Adrenal gland (tissue), 9 donors: ENCODE measurements at regions not wholly inside any gene's neighbourhood (a gene's known extent, or its start where the extent isn't known, plus 50 kb on each side); places are given as distances from the start of the nearest gene placed in this dataset.
"Not testable (repeated sequence)": the region's sequence is repeated elsewhere in the genome, so short reads cannot be mapped to it uniquely, and the experiment has no call there.

ENCODE experiments used
- DNase-seq, 7 donors: peaks; one replicate each; pipeline ENCODE4 v3.0.0-alpha.2; 2019 to 2020
- H3K27ac ChIP-seq, 5 donors: fragments of 200-600 bp; sonication (generic) in 4 of 5; 1 replicate in 3 of 5; 2 replicates in 2 of 5; pipeline versions ENCODE4 v1.5.1 to v1.8.0; 2016 to 2020; ENCODE audit warnings: mild to moderate bottlenecking in 1 of 5
- H3K27me3 ChIP-seq: fragments of 200-600 bp; 2 replicates; pipeline ENCODE4 v1.8.0; 2021
- H3K36me3 ChIP-seq, 2 donors: fragments of 200-600 bp; replicated peaks in 1 of 2; 1 replicate in 1 of 2; 2 replicates in 1 of 2; pipeline versions ENCODE4 v1.5.1 to v1.8.0; 2018 to 2022
- H3K4me1 ChIP-seq, 2 donors: fragments of 200-600 bp; replicated peaks in 1 of 2; 1 replicate in 1 of 2; 2 replicates in 1 of 2; pipeline versions ENCODE4 v1.5.1 to v1.8.0; 2018 to 2021
- H3K4me3 ChIP-seq, 4 donors: fragments of 200-600 bp; sonication (generic) in 3 of 4; one replicate each; pipeline ENCODE4 v1.5.1; 2016 to 2018
- H3K9me3 ChIP-seq, 3 donors: fragments of 200-600 bp; sonication (generic) in 1 of 3; replicated peaks in 1 of 3; 1 replicate in 2 of 3; 2 replicates in 1 of 3; pipeline versions ENCODE4 v1.5.1 to v1.8.0; 2016 to 2021
- POLR2A ChIP-seq, 2 donors: fragments of 450-650 bp; IDR thresholded peaks; one replicate each; pipeline ENCODE4 v1.6.1; 2017; ENCODE audit warnings: antibody characterized with exemption in 2 of 2, mild to moderate bottlenecking in 2 of 2, moderate library complexity in 1 of 2
- WGBS, 4 donors: extraction: QIAGEN DNeasy Blood & Tissue Kit in 2 of 4; methylation state at CpG; one replicate each; pipeline versions ENCODE4 v1.1.5 to v1.1.7; 2013 to 2017; 5-methylcytosine and 5-hydroxymethylcytosine counted together
- intact Hi-C, 2 donors: fragments of 100-400 bp; cut with DNase I; formaldehyde crosslinking; loops; one replicate each; pipeline versions ENCODE4 v1.14.1 to v1.15.0; 2022 to 2023
- TF ChIP-seq, protein P1 (sequence below), 6 experiments: fragments of 450-650 bp in 4 of 6; fragments of 200-600 bp in 2 of 6; sonication (generic) in 1 of 6; IDR thresholded peaks; 1 replicate in 5 of 6; 2 replicates in 1 of 6; pipeline versions ENCODE4 v1.5.1 to v1.8.0; 2016 to 2021; ENCODE audit warnings: antibody characterized with exemption in 6 of 6, mild to moderate bottlenecking in 2 of 6, moderate library complexity in 1 of 6
- donor health status: healthy with polysubstance abuse.
- donor health status: Bipolar disorder and iron deficiency.
- donor health status: DM: yes; HTN: yes; CAD: no.
- donor health status: DM: no; HTN: no; CAD: no.
- donor health status: DM: no; HTN: no; CAD: no.

- Histone ChIP-seq H3K27me3 (no peaks in the 10 kb centered on the region), H3K27ac (no peak overlapping the region), H3K36me3 (no peaks in the 10 kb centered on the region), H3K4me1 (no peaks in the 10 kb centered on the region), H3K4me3 (no peak overlapping the region), H3K9me3 (no peaks in the 10 kb centered on the region)
- 25 to 27% methylated on average over 1 to 2 of the region's 2 CpGs; no CpG with 5 or more reads in 2 of the 4 donors for WGBS, 4 donors
- peak in 1 of 7 donors; percentile 4 for DNase-seq
- no peak for TF ChIP-seq POLR2A (IDR thresholded peaks at IDR 0.05)
- TF ChIP-seq, protein P1, sequence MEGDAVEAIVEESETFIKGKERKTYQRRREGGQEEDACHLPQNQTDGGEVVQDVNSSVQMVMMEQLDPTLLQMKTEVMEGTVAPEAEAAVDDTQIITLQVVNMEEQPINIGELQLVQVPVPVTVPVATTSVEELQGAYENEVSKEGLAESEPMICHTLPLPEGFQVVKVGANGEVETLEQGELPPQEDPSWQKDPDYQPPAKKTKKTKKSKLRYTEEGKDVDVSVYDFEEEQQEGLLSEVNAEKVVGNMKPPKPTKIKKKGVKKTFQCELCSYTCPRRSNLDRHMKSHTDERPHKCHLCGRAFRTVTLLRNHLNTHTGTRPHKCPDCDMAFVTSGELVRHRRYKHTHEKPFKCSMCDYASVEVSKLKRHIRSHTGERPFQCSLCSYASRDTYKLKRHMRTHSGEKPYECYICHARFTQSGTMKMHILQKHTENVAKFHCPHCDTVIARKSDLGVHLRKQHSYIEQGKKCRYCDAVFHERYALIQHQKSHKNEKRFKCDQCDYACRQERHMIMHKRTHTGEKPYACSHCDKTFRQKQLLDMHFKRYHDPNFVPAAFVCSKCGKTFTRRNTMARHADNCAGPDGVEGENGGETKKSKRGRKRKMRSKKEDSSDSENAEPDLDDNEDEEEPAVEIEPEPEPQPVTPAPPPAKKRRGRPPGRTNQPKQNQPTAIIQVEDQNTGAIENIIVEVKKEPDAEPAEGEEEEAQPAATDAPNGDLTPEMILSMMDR (IDR thresholded peaks at IDR 0.05), result no peak
- intact Hi-C loops, result no loop called here
Measured at GRCh38 chrY:7714426-7714825, 802.9 kb upstream of the AMELY start.

- DNase-seq, H3K36me3 ChIP-seq, H3K4me1 ChIP-seq, H3K27me3 ChIP-seq, intact Hi-C loops, H3K27ac ChIP-seq, H3K4me3 ChIP-seq, H3K9me3 ChIP-seq: not testable (repeated sequence)
- WGBS, 4 donors, result 91 to 92% methylated on average over 3 of the region's 3 CpGs; no CpG with 5 or more reads in 2 of the 4 donors
Measured at GRCh38 chrY:7713738-7714137, 802.2 kb upstream of the AMELY start.

DNA sequence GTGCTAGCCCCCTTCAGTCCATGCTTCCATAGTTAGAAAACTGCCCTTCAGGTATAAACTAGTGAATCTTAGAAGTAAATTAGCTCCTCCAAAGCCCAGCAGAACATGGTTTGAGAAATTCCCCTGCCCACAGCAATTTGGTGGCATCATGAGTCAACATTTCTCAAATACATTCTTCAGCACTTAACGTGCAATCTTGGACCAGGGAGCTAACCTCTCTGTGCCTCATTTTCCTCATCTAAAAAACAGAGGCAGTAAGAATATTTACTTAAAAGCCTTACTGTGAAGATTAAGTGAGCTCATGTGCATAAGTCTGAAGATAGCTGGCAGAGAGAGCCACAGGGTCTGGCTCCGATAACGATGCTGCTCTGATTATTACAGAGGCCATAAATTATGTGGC lies 800.7 kb upstream of the AMELY start:
- intact Hi-C loops, result no loop called here
- no peak overlapping the region for H3K4me3 ChIP-seq
- H3K27ac ChIP-seq, result no peak overlapping the region
- no peaks in the 10 kb centered on the region for H3K36me3 ChIP-seq
- no peaks in the 10 kb centered on the region for H3K9me3 ChIP-seq
- no peaks in the 10 kb centered on the region for H3K27me3 ChIP-seq
- no peak for TF ChIP-seq POLR2A (IDR thresholded peaks at IDR 0.05)
- TF ChIP-seq, protein P1 (IDR thresholded peaks at IDR 0.05), result no peak
- 64 to 83% methylated on average over 2 to 3 of the region's 3 CpGs; no CpG with 5 or more reads in 2 of the 4 donors for WGBS, 4 donors
- DNase-seq, result no peak
- H3K4me1 ChIP-seq, result no peaks in the 10 kb centered on the region

DNA sequence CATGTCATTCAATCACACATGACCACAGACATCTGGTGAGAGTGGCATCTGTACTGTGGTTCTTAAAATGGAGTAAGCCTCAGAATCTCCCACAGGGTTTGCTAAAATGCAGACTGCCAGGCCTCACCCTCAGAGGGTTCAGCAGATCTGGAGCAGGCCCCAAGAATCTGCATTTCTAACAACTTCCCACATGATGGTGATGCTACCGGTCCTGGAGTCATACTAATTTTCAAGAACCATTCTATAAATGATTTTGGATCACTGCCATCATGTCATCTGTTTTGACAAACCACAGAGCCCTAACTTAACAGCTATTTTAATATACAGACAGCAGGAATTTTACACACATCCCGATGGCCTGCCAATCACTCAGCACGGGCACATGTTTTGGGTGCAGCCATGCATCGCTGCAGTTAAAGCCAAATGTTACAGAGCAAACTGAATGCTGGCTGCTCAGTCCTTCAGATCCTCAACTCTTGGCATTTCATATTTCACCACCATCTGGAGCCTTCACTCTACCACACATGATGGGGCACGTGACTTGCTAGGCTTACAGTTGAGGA lies 792.1 kb upstream of the AMELY start:
- Histone ChIP-seq H3K36me3 (no peaks in the 10 kb centered on the region), H3K9me3 (no peaks in the 10 kb centered on the region), H3K4me3 (no peak overlapping the region), H3K27ac (no peak overlapping the region), H3K27me3 (no peaks in the 10 kb centered on the region), H3K4me1 (no peaks in the 10 kb centered on the region)
- TF ChIP-seq, protein P1 (IDR thresholded peaks at IDR 0.05), result no peak
- no peak for TF ChIP-seq POLR2A (IDR thresholded peaks at IDR 0.05)
- 85 to 90% methylated on average over 2 to 5 of the region's 5 CpGs; no CpG with 5 or more reads in 2 of the 4 donors for WGBS, 4 donors
- intact Hi-C loops, result no loop called here
- DNase-seq, result no peak

DNA sequence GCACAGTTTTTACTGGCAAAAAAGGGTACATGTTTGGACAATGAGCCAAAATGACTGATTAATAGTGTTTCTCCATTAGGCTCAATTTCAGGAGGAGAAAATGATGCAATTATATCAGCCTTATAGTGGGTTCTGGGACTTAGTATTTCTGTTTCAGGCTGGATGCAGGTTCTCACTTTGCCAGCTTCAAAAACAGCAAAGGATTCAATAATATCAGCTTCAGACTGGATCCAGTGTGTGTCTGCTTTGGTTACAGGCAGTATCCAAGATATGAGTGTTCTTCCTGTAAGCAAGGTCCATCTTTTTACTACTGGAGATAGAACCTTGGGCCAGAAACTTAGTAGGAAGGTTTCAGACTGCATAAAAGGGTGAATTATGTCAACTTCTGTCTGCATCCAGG lies 790.9 kb upstream of the AMELY start:
- TF ChIP-seq, protein P1 (IDR thresholded peaks at IDR 0.05), result no peak
- no peak for TF ChIP-seq POLR2A (IDR thresholded peaks at IDR 0.05)
- Histone ChIP-seq H3K9me3 (no peaks in the 10 kb centered on the region), H3K27ac (no peak overlapping the region), H3K27me3 (no peaks in the 10 kb centered on the region), H3K4me3 (no peak overlapping the region), H3K36me3 (no peaks in the 10 kb centered on the region), H3K4me1 (no peaks in the 10 kb centered on the region)
- no peak for DNase-seq
- intact Hi-C loops, result no loop called here
